T-helper 17 cell (primary cell): ENCODE measurements at regions not wholly inside any gene's neighbourhood (a gene's known extent, or its start where the extent isn't known, plus 50 kb on each side); places are given as distances from the start of the nearest gene placed in this dataset.

ENCODE experiments used
- ATAC-seq: fragments of 150-1000 bp; cut with Tn5 transposase; 2 replicates; pipeline ENCODE4 v1.10.0; 2021; ENCODE audit warnings: mild to moderate bottlenecking, moderate library complexity
- DNase-seq, 3 donors: peaks; one replicate each; pipeline versions ENCODE4 v3.0.0 to v3.0.0-alpha.2; 2020 to 2021
- H3K9me3 ChIP-seq: one replicate; pipeline ENCODE4 v1.7.0; 2013; ENCODE audit warnings: low read length, mild to moderate bottlenecking; ENCODE audit not compliant: control insufficient read depth, poor library complexity, severe bottlenecking
- H3K27ac Mint-ChIP-seq: one replicate; pipeline ENCODE4 v1.8.0; 2022; ENCODE audit warnings: mild to moderate bottlenecking, moderate library complexity, mixed read lengths
- H3K27me3 Mint-ChIP-seq: one replicate; pipeline ENCODE4 v1.8.0; 2022; ENCODE audit warnings: mixed read lengths
- H3K36me3 Mint-ChIP-seq: one replicate; pipeline ENCODE4 v1.8.0; 2022; ENCODE audit warnings: low read depth, mixed read lengths
- H3K4me1 Mint-ChIP-seq: one replicate; pipeline ENCODE4 v1.8.0; 2022; ENCODE audit warnings: mild to moderate bottlenecking, mixed read lengths
- H3K4me3 Mint-ChIP-seq: one replicate; pipeline ENCODE4 v1.8.0; 2022; ENCODE audit warnings: mild to moderate bottlenecking, moderate library complexity, mixed read lengths

- DNase-seq (no peak), ATAC-seq (no peak)
- H3K4me1 Mint-ChIP-seq, result no peaks in the 10 kb centered on the region
- no peaks in the 10 kb centered on the region for H3K36me3 Mint-ChIP-seq
- no peak overlapping the region for H3K27ac Mint-ChIP-seq
- H3K9me3 ChIP-seq, result no peaks in the 10 kb centered on the region
- no peak overlapping the region for H3K4me3 Mint-ChIP-seq
- H3K27me3 Mint-ChIP-seq, result no peaks in the 10 kb centered on the region
These were observed 214.0 kb upstream of the CHRM2 start for GRCh38 chr7:136654406-136654805.

GRCh38 chr7:136652635-136653370 lies 215.6 kb upstream of the CHRM2 start:
- H3K36me3 Mint-ChIP-seq, result no peaks in the 10 kb centered on the region
- H3K4me3 Mint-ChIP-seq, result no peak overlapping the region
- no peaks in the 10 kb centered on the region for H3K9me3 ChIP-seq
- no peak for DNase-seq
- H3K4me1 Mint-ChIP-seq, result no peaks in the 10 kb centered on the region
- no peaks in the 10 kb centered on the region for H3K27me3 Mint-ChIP-seq
- ATAC-seq, result no peak
- H3K27ac Mint-ChIP-seq, result no peak overlapping the region

- ATAC-seq (no peak), DNase-seq (no peak)
- no peaks in the 10 kb centered on the region for H3K27me3 Mint-ChIP-seq
- no peaks in the 10 kb centered on the region for H3K4me1 Mint-ChIP-seq
- no peak overlapping the region for H3K27ac Mint-ChIP-seq
- no peaks in the 10 kb centered on the region for H3K9me3 ChIP-seq
- H3K36me3 Mint-ChIP-seq, result no peaks in the 10 kb centered on the region
- H3K4me3 Mint-ChIP-seq, result no peak overlapping the region
These were observed 227.5 kb upstream of the CHRM2 start for GRCh38 chr7:136640977-136641376.

DNA sequence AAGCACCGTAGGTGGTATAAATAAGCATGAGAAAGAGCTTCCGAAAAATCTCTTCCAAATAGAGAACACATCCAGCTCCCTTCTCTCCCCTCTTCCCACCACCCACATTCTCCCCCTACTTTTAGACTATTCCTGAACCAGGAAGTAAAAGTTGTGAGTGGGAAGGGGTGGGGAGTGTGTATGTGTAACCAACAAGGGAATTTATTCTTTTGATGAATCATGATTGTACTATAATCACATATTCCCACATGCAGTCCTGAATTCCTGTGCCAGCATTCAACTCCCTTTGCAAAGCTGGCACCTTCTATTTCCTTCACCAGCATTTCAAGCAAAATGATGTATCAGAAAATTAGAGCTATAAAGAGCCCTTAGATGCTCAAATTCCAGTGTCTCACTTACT lies 230.6 kb upstream of the CHRM2 start:
- Mint-ChIP-seq H3K4me3 (no peak overlapping the region), H3K27ac (no peak overlapping the region), H3K36me3 (no peaks in the 10 kb centered on the region), H3K27me3 (no peaks in the 10 kb centered on the region), H3K4me1 (no peaks in the 10 kb centered on the region)
- DNase-seq, result no peak
- no peak for ATAC-seq
- H3K9me3 ChIP-seq, result peaks cover 3% of the 10 kb centered on the region

- Mint-ChIP-seq H3K27me3 (no peaks in the 10 kb centered on the region), H3K4me3 (no peak overlapping the region), H3K4me1 (no peaks in the 10 kb centered on the region), H3K27ac (no peak overlapping the region), H3K36me3 (no peaks in the 10 kb centered on the region)
- peaks cover 3% of the 10 kb centered on the region for H3K9me3 ChIP-seq
- ATAC-seq, result no peak
- DNase-seq, result no peak
These were observed 232.7 kb upstream of the CHRM2 start for GRCh38 chr7:136635751-136636150.

- Mint-ChIP-seq H3K27ac (no peak overlapping the region), H3K4me1 (no peaks in the 10 kb centered on the region), H3K4me3 (no peak overlapping the region), H3K36me3 (no peaks in the 10 kb centered on the region), H3K27me3 (no peaks in the 10 kb centered on the region)
- DNase-seq (no peak), ATAC-seq (no peak)
- no peaks in the 10 kb centered on the region for H3K9me3 ChIP-seq
These were observed 249.6 kb upstream of the CHRM2 start for GRCh38 chr7:136618818-136619217.

DNA sequence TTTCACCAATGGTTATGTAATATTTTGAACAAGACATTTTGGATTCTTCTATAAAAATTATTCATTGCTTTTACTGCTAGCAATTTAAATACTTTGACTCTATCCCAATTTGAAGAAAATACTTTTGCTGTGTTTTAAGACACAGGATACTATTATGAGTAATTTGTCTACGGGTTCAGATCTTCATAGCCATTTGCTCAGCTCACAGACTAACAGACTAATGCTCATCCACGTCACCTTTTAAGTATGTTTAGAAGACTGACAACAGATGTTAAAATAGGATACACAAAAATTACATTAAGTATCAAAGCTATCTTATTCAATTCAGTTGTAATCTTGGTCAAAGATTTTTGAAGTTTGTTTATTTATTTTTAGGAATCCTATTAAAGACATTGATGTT lies 251.3 kb upstream of the CHRM2 start:
- ATAC-seq (no peak), DNase-seq (no peak)
- Mint-ChIP-seq H3K27me3 (no peaks in the 10 kb centered on the region), H3K36me3 (no peaks in the 10 kb centered on the region), H3K4me3 (no peak overlapping the region), H3K4me1 (no peaks in the 10 kb centered on the region), H3K27ac (no peak overlapping the region)
- no peaks in the 10 kb centered on the region for H3K9me3 ChIP-seq

DNA sequence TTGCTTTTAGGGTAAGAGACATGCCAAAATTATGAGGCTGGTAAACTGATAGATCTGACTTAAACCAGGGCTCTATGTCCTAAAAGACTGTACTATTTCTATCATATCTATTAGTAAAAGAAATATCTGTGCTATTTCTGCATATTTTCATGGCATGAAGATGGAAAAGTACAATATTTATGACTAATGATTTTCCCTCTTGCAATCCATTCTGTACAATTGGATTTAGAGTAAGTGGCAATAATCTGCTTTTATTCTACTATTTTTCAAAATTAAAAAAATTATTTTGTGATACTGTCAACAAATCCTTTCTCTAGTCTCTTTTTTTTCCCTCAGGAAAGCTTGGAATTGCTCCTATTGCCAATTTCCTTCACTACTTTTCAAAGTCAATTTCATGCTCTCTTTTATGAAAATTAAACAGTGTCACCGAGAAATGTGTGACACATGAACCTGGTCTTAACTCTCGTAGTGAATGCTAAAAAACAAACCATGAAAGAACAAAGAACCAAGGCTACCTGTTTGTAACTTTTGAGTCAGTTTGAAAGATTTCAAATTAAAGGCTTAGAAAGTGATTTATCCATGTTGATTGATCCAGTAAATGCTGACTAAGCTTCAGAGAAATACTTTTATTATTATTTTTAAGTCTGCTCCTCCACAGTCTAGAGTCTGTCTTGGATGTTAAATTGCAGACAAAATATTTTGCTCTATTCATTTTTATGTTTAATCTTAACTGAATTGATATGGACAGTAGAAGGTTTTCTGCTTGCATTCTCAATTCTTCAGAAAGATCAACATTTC lies 262.7 kb upstream of the CHRM2 start:
- no peak for DNase-seq
- H3K27me3 Mint-ChIP-seq, result no peaks in the 10 kb centered on the region
- no peak for ATAC-seq

DNA sequence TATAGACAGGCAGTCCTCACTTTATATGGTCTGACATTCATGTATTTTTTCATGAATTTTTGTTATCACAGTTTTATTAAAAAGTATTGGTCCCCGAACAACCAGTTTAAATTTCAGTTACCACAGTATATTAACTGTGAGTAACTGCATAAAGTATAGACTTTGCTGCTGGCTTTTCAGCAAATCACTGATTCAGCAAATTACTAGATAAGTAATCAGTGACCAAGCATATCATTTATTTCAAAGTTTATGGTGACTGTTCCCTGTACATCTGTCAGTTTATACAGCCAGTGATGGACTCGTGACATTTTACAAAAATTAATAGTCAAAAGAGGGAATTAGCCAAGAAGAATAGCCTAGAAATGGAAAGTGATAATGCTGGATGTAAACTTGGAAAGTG lies 266.7 kb upstream of the CHRM2 start:
- Mint-ChIP-seq H3K4me1 (no peaks in the 10 kb centered on the region), H3K27me3 (no peaks in the 10 kb centered on the region), H3K27ac (no peak overlapping the region), H3K4me3 (no peak overlapping the region), H3K36me3 (no peaks in the 10 kb centered on the region)
- DNase-seq, result no peak
- H3K9me3 ChIP-seq, result no peaks in the 10 kb centered on the region
- no peak for ATAC-seq

More for the DNA sequence above, 262.7 kb upstream of the CHRM2 start:
- H3K27ac Mint-ChIP-seq, result no peak overlapping the region
- no peaks in the 10 kb centered on the region for H3K36me3 Mint-ChIP-seq
- no peaks in the 10 kb centered on the region for H3K4me1 Mint-ChIP-seq
- H3K9me3 ChIP-seq, result no peaks in the 10 kb centered on the region
- no peak overlapping the region for H3K4me3 Mint-ChIP-seq

- H3K4me1 Mint-ChIP-seq, result no peaks in the 10 kb centered on the region
- no peaks in the 10 kb centered on the region for H3K36me3 Mint-ChIP-seq
- H3K4me3 Mint-ChIP-seq, result no peak overlapping the region
- H3K27ac Mint-ChIP-seq, result no peak overlapping the region
- H3K9me3 ChIP-seq, result no peaks in the 10 kb centered on the region
- DNase-seq, result no peak
- ATAC-seq, result no peak
- no peaks in the 10 kb centered on the region for H3K27me3 Mint-ChIP-seq
These were observed 268.0 kb upstream of the CHRM2 start for GRCh38 chr7:136600475-136600874.

DNA sequence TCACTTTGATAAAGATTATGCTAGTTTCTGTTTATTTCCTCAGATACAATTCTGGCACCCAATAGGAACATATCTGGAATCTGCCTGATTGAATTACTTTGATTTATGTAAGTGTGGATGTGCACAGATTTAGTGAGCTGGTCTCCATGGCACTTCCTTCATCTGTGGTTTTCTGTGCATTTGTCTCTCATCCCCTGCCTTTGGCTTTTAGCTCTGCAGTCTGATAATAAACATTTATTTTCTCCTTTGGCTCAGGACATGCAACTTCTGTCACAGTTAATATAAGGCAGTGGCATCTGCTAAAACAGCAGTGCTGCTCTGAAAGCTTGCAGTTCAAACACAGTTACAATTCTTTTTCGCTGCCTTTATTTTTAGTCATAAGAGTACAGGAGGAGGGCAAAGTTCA lies 273.7 kb upstream of the CHRM2 start:
- Mint-ChIP-seq H3K4me3 (no peak overlapping the region), H3K27ac (no peak overlapping the region), H3K4me1 (no peaks in the 10 kb centered on the region), H3K36me3 (no peaks in the 10 kb centered on the region), H3K27me3 (no peaks in the 10 kb centered on the region)
- ATAC-seq (no peak), DNase-seq (no peak)
- no peaks in the 10 kb centered on the region for H3K9me3 ChIP-seq

- Mint-ChIP-seq H3K4me3 (no peak overlapping the region), H3K27me3 (no peaks in the 10 kb centered on the region), H3K27ac (no peak overlapping the region), H3K36me3 (no peaks in the 10 kb centered on the region), H3K4me1 (no peaks in the 10 kb centered on the region)
- no peak for ATAC-seq
- H3K9me3 ChIP-seq, result no peaks in the 10 kb centered on the region
- no peak for DNase-seq
These were observed 280.2 kb upstream of the CHRM2 start for GRCh38 chr7:136588216-136588615.

DNA sequence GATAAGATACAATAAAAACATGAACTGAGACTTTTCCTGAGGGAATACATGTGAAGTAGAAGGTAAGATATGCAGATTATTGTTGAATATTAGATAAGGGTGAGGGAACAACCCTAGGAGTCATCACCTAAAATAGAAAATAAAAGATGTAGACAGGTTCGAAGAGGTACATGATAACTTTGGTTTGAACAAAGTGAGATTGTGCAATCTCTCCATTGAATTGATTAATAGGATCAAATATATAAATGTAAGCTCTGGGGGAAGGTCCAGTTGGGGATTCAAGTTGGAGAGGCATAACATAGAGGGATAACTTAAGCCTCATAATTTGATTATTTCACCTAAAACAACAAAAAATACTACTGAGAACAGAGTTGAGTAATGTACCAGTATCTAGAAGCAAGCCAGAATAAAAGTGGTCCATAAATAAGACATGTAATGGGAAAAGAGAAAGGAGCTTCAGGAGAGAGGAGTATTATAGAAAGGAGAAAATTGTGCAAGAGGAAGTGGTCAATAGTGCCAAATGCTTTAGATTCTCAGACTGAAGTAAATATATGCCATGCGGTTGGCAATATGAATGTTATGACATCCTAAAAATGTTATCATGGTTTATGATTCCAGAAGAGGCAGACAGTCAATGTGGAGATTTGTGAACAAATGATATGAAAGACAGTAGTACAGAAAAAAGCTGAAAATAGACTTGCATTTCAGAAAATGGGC lies 282.3 kb upstream of the CHRM2 start:
- ATAC-seq (no peak), DNase-seq (no peak)
- Mint-ChIP-seq H3K27me3 (no peaks in the 10 kb centered on the region), H3K27ac (no peak overlapping the region), H3K36me3 (no peaks in the 10 kb centered on the region), H3K4me3 (no peak overlapping the region), H3K4me1 (no peaks in the 10 kb centered on the region)
- H3K9me3 ChIP-seq, result no peaks in the 10 kb centered on the region
